Muscle layer of duodenum (tissue), 2 donors: ENCODE measurements at regions not wholly inside any gene's neighbourhood (a gene's known extent, or its start where the extent isn't known, plus 50 kb on each side); places are given as distances from the start of the nearest gene placed in this dataset.
"Not testable (repeated sequence)": the region's sequence is repeated elsewhere in the genome, so short reads cannot be mapped to it uniquely, and the experiment has no call there.

Experiments
- H3K27ac ChIP-seq: one replicate; pipeline ENCODE4 v1.7.0; 2013; ENCODE audit warnings: mild to moderate bottlenecking, low read length
- H3K27me3 ChIP-seq: one replicate; pipeline ENCODE4 v1.7.0; 2013; ENCODE audit warnings: low read depth, mild to moderate bottlenecking, control low read depth, low read length
- H3K36me3 ChIP-seq, 2 donors: one replicate each; pipeline ENCODE4 v1.7.0; 2013; ENCODE audit warnings: low read length in 2 of 2, control low read depth in 1 of 2, mild to moderate bottlenecking in 1 of 2; ENCODE audit not compliant: insufficient read depth in 2 of 2, control insufficient read depth in 1 of 2
- H3K4me1 ChIP-seq, 2 donors: one replicate each; pipeline ENCODE4 v1.7.0; 2013; ENCODE audit warnings: low read length in 2 of 2, mild to moderate bottlenecking in 2 of 2, control low read depth in 1 of 2, moderate library complexity in 1 of 2; ENCODE audit not compliant: insufficient read depth in 2 of 2, control insufficient read depth in 1 of 2
- H3K4me3 ChIP-seq, 2 donors: one replicate each; pipeline ENCODE4 v1.7.0; 2013; ENCODE audit warnings: low read length in 2 of 2, low read depth in 1 of 2, mild to moderate bottlenecking in 1 of 2
- H3K9me3 ChIP-seq, 2 donors: one replicate each; pipeline ENCODE4 v1.7.0; 2013; ENCODE audit warnings: low read length in 2 of 2, control low read depth in 1 of 2, mild to moderate bottlenecking in 1 of 2; ENCODE audit not compliant: control insufficient read depth in 1 of 2
- donor health status: healthy.

DNA sequence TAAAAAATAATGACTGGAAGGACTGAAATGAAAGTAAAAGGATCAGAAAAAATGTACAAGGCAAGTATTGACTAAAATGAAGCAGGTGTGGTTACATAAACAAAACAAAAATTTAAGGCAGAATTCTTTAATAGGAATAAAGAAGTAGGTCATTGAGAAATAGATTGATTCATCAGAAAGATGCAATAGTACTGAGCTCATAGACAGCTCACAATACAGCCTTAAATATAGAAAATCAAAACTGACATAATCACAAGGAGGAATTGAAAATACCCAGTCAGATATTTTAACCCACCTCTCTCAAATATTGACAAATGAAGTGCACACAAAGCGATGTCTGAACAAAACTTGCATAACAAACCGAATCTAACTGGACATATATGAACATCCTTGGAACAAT, 366.8 kb upstream of the DPYD start:
- no peaks in the 10 kb centered on the region for H3K9me3 ChIP-seq
- H3K4me3 ChIP-seq = no peak overlapping the region
- no peak overlapping the region for H3K27ac ChIP-seq
- H3K27me3 ChIP-seq = no peaks in the 10 kb centered on the region
- no peaks in the 10 kb centered on the region for H3K36me3 ChIP-seq
- H3K4me1 ChIP-seq = no peaks in the 10 kb centered on the region

DNA sequence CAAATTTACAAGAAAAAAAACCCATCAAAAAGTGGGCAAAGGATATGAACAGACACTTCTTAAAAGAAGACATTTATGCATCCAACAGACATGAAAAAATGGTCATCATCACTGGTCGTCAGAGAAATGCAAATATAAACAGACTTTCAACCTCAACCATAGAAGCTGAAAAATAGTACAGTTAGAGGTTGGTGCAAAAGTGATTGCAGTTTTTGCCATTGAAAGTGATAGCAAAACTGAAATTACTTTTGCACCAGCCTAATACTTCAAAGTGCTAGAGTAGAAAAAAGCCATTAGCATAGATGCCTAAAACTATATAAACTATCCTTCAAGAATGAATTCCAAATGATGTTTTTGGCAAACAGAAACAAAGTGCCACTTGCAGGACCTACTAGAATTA, 365.8 kb upstream of the DPYD start:
- Histone ChIP-seq H3K27me3 (no peaks in the 10 kb centered on the region), H3K9me3 (no peaks in the 10 kb centered on the region), H3K4me3 (no peak overlapping the region), H3K27ac (no peak overlapping the region), H3K36me3 (no peaks in the 10 kb centered on the region), H3K4me1 (no peaks in the 10 kb centered on the region)

DNA sequence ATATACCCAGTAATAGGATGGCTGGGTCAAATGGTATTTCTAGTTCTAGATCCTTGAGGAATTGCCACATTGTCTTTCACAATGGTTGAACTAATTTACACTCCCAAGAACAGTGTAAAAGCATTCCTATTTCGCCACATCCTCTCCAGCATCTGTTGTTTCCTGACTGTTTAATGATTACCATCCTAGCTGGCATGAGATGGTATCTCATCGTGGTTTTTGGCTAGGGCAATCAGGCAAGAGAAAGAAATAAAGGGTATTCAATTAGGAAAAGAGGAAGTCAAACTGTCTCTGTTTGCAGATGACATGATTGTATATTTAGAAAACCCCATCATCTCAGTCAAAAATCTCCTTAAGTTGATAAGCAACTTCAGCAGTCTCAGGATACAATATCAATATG, 364.5 kb upstream of the DPYD start:
- H3K36me3 ChIP-seq, H3K27ac ChIP-seq, H3K4me1 ChIP-seq, H3K4me3 ChIP-seq, H3K27me3 ChIP-seq, H3K9me3 ChIP-seq: not testable (repeated sequence)

DNA sequence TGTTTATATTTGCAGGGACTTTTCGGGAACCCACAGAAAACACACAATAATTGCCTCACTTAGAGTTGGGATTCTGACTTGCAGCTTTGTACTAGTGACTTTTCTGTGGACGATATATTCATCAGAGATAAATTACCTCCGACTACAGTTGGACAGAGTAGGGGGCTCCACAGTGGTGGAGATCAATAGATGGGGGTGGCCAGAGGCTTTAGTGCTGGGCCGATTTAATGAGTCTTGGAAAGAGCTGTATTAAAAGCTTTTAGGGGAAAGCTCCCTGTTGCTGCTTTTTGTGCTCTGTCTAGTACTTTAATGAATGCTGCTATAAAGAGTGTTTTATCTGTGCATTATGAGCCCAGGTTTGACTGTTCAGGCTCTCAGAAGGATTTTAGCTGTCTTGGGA, 359.2 kb upstream of the DPYD start:
- Histone ChIP-seq H3K27me3 (no peaks in the 10 kb centered on the region), H3K4me3 (no peak overlapping the region), H3K27ac (no peak overlapping the region), H3K36me3 (no peaks in the 10 kb centered on the region), H3K4me1 (no peaks in the 10 kb centered on the region), H3K9me3 (no peaks in the 10 kb centered on the region)

DNA sequence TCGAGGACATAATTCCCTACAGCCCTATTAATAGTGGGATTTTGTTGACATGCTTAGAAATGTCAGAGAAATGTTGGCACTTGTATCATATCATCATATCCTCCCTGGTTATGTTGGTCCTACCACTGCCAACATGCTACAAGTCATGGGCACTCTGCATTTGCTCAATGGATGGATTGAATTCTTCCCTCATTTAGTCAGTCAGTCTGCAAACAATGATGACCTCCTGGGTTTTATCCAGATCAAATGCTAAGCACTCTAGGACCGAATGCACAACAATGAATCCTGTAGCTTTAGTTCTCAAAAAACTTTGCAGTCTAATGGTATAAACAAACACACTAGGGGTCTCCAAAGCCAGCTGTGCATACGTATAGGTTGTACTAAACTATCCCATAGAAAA, 357.2 kb upstream of the DPYD start:
- no peaks in the 10 kb centered on the region for H3K4me1 ChIP-seq
- no peaks in the 10 kb centered on the region for H3K27me3 ChIP-seq
- H3K4me3 ChIP-seq = no peak overlapping the region
- no peaks in the 10 kb centered on the region for H3K9me3 ChIP-seq
- H3K36me3 ChIP-seq = no peaks in the 10 kb centered on the region
- H3K27ac ChIP-seq = no peak overlapping the region

DNA sequence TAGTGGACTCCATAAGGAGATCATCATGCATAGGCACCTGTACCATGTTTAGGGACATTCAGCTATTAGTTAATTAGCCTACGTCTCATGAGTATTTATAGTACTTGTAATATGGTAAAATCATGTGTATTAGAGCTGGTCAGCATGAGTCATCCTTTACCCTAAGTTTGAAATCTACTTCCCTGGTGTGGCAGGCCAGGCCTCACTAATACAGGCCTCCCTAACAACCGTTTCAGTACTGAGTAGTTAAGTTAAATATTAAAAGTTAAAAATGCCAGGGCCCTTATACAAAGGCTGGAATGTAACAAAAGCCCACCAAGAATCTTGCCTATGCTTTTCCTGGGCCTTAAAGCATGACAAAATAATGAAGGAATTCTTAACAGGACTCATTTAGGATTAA, 356.3 kb upstream of the DPYD start:
- no peak overlapping the region for H3K27ac ChIP-seq
- H3K4me3 ChIP-seq = no peak overlapping the region
- H3K27me3 ChIP-seq = no peaks in the 10 kb centered on the region
- H3K36me3 ChIP-seq = no peaks in the 10 kb centered on the region
- no peaks in the 10 kb centered on the region for H3K9me3 ChIP-seq
- H3K4me1 ChIP-seq = no peaks in the 10 kb centered on the region

DNA sequence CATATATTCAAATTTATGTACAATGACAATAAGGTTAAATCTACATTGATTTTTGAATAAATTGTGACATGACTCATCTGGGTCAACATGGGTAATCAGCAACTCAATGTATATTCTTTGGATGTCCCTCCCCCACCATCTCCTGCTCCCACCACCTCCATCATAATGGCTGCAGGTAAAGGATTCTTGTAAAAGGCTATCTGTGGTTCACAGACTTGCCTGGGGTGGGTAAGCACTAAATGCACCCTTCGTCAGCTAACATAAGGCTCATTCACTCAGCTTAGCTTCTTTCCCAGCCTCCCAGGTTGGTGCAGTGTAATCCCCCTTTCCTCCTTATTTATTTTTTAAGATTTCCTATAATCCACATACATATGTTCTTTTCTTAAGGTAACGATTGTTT, 355.7 kb upstream of the DPYD start:
- Histone ChIP-seq H3K9me3 (no peaks in the 10 kb centered on the region), H3K36me3 (no peaks in the 10 kb centered on the region), H3K27ac (no peak overlapping the region), H3K27me3 (no peaks in the 10 kb centered on the region), H3K4me3 (no peak overlapping the region), H3K4me1 (no peaks in the 10 kb centered on the region)

DNA sequence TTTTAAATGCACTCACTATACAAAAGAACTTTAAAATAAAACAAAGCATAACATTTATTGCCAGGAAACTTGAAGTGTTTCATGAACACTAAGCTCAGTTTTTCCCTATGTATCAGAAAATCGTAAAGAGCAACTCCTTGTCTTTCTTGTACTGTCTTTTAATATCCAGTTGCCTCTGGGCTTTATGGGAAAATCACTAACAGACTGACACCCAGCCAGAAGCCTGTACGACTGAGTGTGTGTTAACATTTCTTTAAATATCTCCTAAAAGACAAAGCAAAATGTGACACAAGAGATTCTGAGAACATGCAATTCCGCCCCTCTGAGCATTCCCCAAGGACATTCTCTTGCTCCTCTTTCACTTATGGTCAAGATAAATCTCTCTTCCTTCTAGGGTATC, 347.5 kb upstream of the DPYD start:
- no peak overlapping the region for H3K4me3 ChIP-seq
- no peaks in the 10 kb centered on the region for H3K9me3 ChIP-seq
- no peaks in the 10 kb centered on the region for H3K36me3 ChIP-seq

DNA sequence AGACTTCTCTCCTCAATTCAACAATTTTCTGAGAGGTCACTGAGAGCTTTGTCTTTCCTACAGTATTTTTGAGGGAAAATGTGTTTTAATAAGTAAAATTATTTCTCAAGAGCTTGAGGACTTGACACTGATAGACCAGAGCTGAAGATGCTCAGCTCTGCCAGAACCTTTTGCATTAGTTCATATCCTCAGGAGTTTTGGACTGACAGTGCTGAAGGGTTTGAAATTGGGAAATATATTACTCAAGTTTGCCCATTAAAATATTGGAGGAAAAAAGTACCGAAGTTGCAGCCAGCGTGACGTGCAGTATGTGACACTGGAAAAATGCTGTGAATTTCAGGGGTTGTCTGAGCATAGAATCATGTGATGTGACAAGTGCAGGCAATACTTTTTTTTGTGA, 346.6 kb upstream of the DPYD start:
- Histone ChIP-seq H3K4me3 (no peak overlapping the region), H3K4me1 (no peaks in the 10 kb centered on the region), H3K27me3 (no peaks in the 10 kb centered on the region), H3K9me3 (no peaks in the 10 kb centered on the region), H3K36me3 (no peaks in the 10 kb centered on the region), H3K27ac (no peak overlapping the region)

More for the DNA sequence above, 347.5 kb upstream of the DPYD start:
- Histone ChIP-seq H3K4me1 (no peaks in the 10 kb centered on the region), H3K27ac (no peak overlapping the region), H3K27me3 (no peaks in the 10 kb centered on the region)

DNA sequence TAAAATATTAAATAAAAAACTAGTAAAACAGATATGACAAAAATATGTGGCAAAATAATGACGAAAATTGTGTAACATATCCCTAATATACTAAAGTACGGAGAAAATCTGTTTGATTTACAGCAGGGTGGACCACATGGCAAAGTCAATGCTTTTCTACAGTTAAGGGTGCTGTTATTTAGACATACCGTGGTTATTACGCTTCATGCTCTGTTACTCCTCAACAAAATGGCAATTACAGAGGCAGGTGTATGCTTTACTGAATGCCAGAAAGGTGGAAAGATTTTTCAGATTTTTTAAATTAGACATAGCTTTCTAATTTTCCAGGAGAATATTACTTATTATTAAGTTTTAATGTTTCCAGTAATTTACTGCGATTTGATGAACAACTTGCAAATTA, 343.9 kb upstream of the DPYD start:
- Histone ChIP-seq H3K27ac (no peak overlapping the region), H3K27me3 (no peaks in the 10 kb centered on the region), H3K4me1 (no peaks in the 10 kb centered on the region), H3K36me3 (no peaks in the 10 kb centered on the region), H3K4me3 (no peak overlapping the region), H3K9me3 (no peaks in the 10 kb centered on the region)

DNA sequence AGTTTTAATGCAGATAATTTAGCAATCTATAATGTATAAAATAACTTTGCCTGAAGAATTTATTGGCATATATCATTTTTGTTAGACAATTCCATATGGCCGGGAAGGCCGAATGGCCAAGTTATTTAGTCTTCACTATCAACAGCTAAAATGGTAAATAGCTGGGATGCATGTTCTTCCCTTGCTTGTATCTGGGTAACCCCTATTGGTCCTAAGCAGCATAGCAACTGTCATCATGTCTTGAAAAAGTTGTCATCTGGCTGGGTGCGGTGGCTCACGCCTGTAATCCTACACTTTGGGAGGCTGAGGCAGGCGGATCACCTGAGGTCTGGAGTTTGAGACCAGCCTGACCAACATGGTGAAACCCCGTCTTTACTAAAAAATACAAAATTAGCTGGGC, 340.0 kb upstream of the DPYD start:
- H3K27ac ChIP-seq = no peak overlapping the region
- H3K4me3 ChIP-seq = no peak overlapping the region

DNA sequence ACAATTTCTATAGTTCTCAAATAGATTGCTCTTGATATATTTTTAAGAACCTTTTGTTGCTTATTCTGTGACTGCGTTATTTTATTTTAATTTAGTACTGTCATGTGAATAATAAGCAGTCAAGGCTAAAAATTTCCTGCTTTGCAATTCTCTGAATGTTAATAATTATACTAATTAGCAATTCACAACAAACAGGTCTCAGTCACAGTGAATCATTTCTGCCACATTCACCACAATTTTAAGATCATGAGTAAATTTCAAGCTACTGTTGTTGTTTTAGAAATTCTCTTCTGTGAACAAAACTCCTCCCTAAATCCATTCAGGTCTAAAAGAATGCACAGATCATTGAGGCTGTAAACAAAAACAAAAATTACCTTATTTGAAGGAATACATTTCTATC, 339.6 kb upstream of the DPYD start:
- Histone ChIP-seq H3K9me3 (no peaks in the 10 kb centered on the region), H3K27ac (no peak overlapping the region), H3K4me1 (no peaks in the 10 kb centered on the region), H3K4me3 (no peak overlapping the region), H3K27me3 (no peaks in the 10 kb centered on the region), H3K36me3 (no peaks in the 10 kb centered on the region)

More for the DNA sequence above, 340.0 kb upstream of the DPYD start:
- H3K4me1 ChIP-seq = no peaks in the 10 kb centered on the region
- no peaks in the 10 kb centered on the region for H3K27me3 ChIP-seq
- H3K9me3 ChIP-seq = no peaks in the 10 kb centered on the region
- no peaks in the 10 kb centered on the region for H3K36me3 ChIP-seq
